NCI-H748 treated with DMSO at 0.1 percent for 48 hours (cell line): ENCODE measurements at regions not wholly inside any gene's neighbourhood (a gene's known extent, or its start where the extent isn't known, plus 50 kb on each side); places are given as distances from the start of the nearest gene placed in this dataset.
"Not testable (repeated sequence)": the region's sequence is repeated elsewhere in the genome, so short reads cannot be mapped to it uniquely, and the experiment has no call there.

Experiments
- DNase-seq: peaks from one replicate; lab custom pipeline; 2025; lab: John Stamatoyannopoulos, UW

DNA sequence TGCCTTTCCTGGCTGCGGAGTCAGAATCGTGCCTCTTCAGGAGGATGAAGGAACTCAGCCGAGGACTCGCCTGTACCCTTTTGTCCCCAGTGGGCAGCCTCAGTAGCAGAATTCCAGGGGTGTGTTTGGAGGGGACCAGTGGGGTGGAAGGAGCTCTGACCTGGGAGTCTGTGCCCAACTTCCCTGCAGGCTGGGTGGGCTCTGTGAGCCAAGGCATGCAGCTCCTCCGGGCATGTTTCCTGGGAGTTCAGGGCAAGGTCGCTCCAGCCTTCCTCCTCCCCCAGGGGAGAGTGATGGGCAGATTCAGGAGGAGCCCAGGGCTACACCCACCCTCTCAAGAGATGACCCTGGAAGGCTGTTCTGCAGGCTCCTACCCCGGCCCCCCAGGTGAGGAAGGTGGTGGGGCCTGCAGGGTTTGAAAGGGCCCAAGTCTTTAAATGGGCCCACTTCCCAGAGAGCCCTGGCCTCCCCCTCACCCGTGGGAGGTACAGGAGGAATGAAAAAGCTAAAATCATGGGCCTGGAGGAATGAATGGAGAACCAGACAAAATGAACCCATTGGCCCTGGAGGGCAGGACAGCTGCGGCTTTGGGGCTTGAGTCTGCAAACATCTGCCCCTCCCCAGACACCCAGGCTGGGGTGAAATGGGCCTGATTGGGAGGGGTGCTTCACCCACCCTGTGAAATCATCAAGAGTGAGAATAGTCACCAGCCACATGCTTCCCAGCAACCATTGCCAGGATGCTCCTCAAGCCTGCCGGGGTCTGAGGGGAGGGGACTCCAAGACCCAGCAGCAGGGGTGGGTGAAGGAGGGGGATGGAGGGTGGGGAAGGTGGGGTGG lies 77.6 kb upstream of the PMEPA1 start:
- DNase-seq, result no peak

DNA sequence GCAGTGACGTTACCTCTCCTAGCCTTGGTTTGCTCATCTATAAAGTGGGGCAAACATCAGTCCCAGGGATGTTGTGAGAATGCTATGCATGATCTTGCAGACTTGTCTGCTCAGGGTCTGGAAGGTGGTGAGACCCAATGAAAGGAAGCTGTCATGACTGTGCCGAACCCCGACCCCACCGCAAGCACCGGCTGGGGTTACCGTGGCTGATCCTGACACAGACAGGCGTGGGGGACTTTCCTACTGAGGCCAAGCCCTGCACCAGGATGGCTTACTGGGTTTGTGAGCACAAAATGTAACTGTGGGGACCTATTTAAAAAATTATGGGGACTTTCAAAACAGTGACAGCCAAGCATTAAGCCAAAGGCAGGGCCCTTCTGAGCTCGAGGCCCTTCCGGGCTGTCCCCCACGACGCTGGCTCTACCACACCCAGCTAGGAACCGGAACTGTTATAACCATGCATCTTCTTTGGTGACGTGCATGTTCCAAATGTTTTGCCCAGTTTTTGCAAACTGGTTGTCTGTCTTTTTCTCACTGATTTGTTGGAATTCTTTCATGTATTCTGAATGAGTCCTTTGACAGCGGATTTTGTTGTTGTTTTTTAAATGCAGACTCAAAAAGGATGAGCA lies 76.6 kb upstream of the PMEPA1 start:
- no peak for DNase-seq

DNA sequence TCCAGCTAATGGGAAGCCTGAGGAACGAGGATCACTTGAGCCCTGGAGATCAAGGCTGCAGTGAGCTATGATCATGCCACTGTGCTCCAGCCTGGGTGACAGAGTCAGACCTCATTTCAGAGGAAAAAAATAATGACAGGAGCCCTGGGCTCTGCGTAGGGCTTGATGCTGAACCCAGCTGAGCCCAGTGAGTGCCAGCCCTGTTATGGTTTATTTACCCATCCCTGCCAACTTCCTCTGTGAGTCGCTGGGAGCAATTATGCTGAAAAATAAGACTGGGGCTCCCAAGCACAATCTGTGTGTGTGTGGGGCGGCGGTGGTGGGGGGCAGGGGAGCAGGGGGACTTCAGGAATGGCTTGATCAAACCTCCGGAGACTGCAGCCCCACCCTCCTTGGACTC lies 75.9 kb upstream of the PMEPA1 start:
- no peak for DNase-seq

DNA sequence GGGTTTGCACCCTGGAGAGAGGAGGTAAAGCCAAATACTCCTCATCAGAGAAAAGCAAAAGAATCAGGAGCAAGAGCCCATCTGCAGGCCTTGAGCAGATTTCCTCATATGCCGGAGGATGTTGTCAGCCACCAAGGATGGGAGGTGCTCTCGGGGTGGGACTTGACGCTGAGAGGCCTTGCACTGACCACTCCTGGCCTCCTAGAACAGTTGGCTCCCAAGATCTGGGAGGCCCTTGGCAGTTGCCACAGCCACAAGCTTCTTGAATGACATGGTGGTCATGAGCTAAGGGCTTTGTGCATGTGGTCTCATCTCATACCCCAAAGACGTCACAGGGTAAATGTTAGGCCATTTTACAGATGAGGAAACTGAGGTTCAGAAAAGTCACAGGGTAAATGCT lies 75.2 kb upstream of the PMEPA1 start:
- DNase-seq, result no peak

DNA sequence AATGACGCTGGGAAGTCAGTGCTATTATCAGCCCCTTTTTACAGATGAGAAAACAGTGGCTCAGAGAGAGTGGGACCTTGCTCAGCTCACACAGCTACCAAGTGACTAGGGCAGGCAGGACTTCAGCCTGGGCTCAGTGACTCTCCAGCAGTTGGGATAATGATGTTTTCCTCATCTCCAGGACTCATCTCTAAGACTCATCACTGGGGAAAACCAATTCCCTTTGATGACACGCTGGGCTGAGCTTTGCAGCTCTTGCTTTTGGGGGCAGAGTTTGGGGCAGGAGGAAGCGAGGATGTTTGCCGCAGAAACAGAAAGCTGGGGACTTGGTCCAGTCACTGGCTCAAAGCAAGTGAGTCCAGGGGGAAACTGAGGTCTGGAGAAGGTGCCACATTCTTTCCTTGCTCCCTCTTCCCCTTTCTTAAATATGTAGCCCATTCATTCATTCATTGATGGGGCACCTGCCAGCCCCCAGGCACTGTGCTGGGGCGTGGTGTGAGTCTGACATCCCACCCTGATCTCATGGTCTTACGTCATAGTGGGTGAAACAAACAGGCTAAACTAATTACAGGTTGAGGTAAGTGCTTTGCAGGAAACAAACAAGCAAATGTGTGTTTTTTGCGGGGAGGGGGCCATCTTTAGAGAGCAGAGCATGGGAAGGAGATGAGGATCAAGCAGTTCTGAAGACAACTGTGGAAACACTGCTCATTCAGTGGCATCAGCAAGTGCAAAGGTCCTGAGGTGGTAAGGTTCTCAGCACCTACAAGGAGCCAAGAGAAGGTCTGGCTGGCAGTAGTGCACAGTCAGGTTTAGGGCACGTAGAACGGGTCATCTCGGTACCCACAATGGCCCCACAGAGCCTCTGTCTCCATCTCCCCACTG lies 74.4 kb upstream of the PMEPA1 start:
- no peak for DNase-seq

DNA sequence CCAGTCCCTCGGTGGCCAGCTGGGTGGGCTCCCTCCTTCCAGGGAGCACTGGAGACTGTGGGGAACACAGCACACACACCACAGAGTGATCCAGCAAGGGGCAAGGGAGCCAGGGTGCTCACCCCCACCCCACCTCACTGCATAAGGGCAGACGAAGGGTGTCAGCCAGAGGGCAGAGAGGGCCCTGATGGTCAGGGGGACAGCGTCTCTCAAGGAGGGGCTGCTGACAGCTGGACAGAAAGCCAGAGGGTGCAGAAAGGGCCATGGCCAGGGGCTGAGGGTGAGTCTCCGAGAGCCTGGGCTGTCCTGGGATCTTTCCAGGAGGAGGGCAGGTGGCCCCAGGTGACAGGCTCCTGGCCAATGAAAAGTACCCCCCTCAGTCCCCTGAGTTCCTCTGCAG lies 73.4 kb upstream of the PMEPA1 start:
- DNase-seq, result no peak

DNA sequence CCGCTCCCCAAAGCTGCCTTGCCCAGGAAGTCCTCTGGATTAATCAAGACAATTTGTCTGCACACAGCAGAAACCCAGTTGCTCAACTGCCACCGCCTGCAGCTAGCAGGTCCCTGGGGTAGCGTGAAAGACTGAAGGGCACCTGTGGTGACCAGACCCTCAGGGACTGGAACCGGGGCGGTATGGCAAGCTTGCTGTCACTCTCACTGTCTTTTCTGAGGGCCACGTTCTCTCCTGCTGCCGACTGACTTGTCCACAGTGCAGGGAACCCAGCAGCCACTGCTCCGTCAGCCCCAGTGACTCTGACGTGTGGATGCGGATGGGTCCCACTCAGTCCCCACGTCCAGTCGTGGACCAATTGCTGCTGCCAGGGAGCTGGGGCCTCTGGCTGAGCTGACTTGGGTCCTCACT lies 72.8 kb upstream of the PMEPA1 start:
- no peak for DNase-seq

DNA sequence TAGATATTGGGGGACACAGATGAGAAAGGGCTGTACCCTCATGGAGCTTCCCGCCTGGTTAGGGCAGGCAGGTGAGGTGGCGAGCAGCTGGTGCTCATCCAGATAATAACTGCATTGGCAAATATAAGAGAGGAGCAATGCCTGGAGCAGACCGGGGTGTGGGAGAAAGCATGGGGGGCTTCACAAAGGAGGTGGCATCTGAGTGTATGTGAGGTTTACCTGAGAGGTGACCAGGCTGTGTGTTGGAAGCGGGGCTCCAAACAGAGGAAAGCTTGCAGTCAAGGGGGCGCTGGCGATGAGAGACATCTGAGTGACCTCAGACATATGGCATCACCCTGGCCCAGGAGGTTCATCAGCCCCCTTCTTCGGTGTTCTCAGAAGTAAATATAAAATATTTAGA lies 72.1 kb upstream of the PMEPA1 start:
- DNase-seq, result no peak

DNA sequence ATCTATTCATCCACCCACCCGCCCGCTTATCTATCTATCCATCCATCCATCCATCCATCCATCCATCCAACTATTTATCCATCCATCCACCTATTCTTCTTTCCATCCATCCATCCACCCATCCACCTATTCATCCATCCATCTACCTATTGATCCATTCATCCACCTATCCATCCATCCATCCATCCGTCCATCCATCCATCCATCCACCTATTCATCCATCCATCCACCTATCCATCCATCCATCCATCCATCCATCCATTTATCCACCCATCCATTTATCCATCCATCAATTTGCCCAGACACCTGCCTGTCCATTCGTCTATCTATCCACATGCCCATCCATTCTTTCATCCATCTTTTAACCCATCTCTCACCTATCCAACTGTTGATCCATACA lies 71.1 kb upstream of the PMEPA1 start:
- DNase-seq, result no peak

DNA sequence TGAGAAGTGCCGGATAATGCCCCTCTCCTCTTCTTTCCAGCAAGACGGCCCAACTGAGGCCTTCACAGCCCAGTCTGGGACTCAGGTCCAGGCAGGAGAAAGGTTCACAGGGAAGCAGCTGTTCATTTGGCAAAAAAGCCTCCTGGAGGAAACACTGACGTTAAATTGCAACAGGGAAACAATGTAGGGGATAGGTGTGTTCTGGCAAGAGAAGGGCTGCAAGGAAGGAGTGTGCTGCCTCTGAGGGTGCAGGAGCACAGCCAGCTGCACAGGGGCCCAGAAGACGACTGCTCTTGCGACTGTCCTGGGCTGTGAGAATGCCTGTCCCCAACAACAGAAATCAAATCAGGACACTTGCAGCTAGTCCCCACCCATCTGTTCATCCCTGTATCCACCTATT lies 70.6 kb upstream of the PMEPA1 start:
- no peak for DNase-seq

DNA sequence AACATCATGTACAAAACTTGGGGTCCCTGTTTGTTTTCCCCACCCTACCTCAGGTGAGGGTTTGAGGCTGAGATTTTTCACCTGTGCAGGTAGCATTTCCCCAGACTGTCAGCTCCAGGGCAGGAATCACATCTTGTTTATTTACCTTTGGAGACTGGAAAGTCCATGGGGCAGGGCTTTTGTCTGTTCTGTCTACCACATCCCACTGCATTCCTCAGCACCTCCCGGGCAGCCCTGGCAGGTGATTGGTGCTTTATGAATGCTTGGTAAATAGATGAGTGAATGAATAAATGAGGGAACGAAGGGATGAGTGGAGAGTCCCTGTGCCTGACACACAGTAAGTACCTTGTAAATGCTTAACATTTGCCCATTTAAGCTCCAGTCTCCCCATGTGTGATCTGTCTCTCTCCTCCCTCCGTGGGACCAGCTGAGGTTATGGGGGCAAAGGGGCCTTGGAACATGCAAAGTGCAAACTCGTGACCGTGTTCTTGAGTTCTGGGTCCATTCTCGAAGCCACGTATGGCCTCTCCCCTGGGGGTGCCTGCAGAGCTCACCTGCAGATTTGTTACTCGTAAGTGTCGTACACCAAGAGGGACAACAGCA lies 69.7 kb upstream of the PMEPA1 start:
- DNase-seq, result no peak

DNA sequence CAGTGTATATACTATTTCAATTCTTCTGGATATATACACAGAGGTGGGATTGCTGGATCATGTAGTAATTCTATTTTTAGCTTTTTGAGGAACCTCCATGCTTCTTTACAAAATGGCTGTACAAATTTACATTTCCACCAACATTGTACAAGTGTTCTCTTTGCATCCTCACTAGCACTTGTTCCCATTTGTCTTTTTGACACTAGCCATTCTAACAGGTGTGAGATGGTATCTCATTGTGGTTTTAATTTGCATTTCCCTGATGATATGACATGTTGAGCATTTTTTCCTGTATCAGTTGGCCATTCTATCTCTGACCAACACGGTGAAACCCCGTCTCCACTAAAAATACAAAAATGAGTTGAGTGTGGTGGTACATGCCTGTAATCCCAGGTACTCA lies 68.1 kb upstream of the PMEPA1 start:
- DNase-seq, result no peak

DNA sequence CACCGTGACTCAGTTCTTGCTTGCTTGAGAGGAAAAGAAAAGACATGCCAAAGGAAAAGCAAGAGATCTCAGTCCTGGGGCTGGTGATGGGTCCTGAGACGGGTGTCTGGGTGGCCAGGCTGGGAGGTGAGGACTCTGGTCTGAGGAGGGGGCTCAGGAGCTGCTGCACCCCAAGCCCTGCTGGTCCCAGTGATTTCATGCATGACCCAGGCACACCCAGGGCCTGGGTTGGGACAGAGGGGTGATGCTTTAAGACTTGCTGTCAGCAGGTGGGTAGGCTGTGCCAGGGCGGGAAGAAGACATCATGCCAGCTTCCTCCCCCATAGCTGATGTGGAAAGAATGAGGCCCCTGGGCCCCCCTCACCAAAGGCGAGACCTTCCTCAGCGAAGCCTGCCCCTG lies 65.1 kb upstream of the PMEPA1 start:
- no peak for DNase-seq

DNA sequence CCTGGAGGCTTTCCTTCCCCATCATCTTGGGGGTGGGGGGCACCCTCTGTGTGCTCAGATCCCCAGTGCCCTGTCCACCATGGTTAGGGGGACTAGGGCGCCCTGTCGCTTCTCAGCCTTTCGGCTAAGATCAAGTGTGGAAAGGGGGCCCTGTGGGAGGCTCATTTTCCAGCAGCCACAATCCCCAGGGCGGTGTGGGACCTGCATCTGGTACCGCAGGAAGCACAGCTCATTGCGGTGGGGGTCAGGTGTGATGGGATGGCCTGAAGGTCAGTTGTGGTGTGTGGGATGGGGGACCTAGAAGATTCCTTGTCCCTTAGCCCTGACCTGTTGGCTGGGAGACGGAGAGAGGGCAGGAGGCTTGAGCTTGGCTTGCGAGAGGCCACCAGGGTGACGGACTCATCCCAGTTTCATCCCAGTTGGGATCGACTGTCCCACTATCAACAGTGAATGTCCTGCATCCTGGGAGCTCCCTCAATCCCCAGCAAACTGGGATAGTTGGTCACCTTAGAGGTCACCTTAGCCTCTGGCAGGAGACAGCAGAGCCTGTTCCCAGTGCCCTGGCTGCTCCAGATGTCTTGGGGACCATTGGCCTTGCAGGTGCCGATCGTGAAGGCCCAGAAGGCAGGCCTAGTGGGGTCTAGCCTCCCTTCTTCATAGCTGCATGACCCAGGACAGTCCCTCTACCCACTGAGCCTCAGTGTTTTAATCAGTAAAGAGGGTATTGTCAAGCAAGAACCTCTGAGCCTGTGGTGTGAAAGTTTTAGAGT lies 64.5 kb upstream of the PMEPA1 start:
- no peak for DNase-seq

DNA sequence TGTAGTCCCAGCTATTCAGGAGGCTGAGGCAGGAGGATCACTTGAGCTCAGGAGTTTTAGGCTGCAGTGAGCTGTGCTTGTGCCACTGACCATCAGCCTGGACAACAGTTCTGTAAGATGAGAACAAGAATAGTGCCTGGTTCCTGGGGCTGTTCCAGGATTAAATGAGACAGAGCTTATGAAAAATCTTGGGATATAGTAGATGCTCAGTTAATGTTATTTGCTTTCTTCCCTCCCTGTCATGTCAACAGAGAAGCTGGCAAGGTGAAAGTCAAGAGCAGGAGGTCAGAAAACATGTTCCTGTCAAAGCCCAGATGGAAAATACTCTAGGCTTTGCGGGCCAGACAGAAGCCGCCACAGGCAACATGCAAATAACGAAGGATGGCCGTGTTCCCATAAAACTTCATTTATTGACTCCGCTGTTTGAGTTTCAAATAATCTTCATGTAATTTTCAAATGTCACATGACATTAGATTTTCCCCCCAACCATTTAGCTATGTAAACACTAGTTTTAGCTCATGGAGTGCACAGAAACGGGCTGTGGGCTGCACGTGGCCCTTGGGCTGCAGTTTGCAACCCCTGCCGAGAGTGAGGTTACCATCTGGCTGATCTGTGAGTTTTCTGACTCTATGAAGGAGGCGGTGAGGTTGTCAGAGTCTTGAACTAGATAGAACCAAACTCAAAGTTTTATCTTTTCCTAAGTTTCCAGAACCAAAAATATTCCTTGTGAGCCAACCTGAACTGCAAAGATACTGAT lies 63.4 kb upstream of the PMEPA1 start:
- DNase-seq, result no peak

DNA sequence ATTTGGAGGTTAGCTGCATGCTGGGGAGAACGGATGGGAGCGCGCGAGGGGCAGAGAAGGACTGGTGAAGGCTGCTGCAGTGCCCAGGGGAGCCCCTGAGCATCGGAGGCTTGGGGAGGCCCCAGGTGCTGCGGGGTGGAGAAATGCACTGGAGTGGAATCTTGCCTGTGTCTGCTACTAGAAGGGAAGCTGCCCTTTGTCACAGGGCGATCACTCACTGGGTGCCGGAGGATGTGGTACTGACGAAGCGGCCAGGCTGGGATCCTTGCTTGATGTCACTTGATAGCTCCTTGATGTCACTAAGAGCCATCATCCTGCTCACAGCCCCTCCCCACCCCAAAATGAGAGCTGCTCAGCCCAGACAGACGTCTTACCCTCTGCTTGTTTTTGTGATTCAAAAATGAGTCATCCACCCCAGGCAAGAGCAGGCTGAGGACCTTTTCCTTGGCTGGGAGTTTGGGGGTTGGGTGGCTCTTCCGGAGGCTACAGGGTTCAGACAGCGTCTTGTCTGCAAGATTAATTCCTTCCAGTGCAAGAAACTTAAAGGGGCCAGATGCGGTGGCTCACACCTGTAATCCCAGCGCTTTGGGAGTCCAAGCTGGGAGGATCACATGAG lies 62.6 kb upstream of the PMEPA1 start:
- no peak for DNase-seq

DNA sequence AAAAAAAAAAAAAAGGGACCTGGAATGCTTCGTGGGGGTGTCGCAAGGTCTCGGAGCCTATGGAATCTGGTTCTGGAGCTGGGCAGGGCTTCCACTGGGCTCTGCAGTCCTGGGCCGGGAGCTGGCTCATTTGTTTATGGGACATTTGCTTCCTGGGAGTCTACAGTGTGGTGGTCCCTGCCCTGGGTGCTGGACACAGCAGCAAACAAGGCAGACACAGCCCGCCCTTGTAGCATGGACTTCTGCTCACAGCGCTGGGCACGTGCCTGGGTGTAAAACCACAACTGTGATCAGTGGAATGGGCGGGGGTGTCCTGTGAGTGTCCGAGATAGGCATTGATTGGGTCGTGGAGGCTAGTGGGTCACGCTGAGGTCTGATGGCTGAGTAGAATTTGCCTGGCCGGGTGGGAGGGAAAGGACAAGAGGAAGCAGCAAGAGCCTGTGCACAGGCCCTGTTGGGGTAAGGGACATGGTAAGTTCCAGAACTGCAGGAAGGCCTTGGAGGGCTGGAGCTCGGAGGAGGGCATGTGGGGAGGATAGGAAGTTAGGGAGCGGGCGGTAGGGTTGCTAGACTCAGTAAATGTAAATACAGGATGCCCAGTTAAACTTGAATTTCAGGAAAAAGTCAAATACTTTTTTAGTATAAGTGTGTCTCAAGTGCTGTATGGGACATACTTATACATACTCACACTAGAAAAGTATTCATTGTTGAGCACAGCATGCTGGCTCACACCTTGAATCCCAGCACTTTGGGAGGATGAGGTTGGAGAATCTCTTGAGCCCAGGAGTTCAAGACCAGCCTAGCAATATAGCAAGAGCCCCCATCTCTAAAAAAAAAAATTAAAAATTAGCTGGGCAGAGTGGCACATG lies 61.3 kb upstream of the PMEPA1 start:
- DNase-seq, result no peak

DNA sequence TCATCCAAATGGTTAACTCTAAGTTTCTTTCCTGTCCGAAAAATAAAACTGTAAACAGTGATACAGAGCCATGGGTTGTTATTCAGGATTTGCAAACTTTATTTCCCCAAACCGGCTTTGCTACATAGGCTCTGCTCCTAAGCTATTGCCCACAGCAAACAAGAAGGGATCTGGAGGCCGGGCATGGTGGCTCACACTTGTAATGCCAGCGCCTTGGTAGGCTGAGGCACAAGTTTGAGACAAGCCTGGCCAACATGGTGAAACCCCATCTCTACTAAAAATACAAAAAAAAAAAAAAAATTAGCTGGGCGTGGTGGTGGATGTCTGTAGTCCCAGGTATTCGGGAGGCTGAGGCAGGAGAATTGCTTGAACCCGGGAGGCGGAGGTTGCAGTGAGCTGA lies 60.6 kb upstream of the PMEPA1 start:
- DNase-seq, result not testable (repeated sequence)

DNA sequence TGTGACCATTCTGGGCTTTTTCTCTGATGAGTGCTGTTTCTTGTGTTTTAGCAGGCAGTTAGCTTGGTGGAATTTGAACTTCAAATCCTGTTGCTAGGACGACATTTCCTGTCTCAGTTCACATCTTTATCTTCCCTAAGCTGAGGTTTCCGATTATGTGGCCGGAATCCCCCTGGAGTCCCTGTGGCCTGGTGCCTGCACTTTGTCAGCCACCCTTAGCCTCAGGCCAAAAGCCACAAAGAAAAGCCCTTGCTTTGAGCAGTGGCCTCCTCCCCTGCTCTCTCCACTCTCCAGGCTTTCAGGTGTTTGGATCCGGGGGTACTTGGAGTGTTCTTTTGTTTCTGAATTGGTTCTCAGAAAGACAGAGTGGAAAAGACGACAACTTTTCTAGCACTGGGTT lies 59.9 kb upstream of the PMEPA1 start:
- no peak for DNase-seq

DNA sequence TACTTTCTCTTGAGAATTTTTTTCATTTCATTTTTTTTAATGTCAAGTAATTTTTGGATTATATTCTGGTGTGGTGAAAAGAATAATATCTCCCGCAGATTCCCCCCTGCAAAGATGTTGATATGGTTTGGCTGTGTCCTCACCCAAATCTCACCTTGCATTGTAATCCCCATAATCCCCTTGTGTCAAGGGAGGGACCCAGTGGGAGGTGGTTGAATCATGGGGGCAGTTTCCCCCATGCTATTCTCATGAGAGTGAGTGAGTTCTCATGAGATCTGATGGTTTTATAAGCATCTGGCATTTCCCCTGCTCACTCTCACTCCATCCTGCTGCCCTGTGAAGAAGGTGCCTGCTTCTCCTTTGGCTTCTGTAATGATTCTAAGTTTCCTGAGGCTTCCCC lies 58.7 kb upstream of the PMEPA1 start:
- no peak for DNase-seq
